ENCODE measurements at regions not wholly inside any gene's neighbourhood (a gene's known extent, or its start where the extent isn't known, plus 50 kb on each side); places are given as distances from the start of the nearest gene placed in this dataset.

- H3F3A ChIP-seq (ENCODE audit: insufficient read depth, low read length): no peaks in the 10 kb centered on the region
Measured at GRCh38 chr15:52872036-52872818, 82.1 kb upstream of the ONECUT1 start.

GRCh38 chr15:52870015-52870414, 79.9 kb upstream of the ONECUT1 start:
- no peaks in the 10 kb centered on the region for H3K36me3 ChIP-seq (ENCODE audit: insufficient read depth, low read length)
- no peak overlapping the region for H3K9ac ChIP-seq (ENCODE audit: low read length)
- no peaks in the 10 kb centered on the region for H3K9me2 ChIP-seq (ENCODE audit: low read depth, low read length)
- H3K4me3 ChIP-seq (ENCODE audit: low read depth, low read length, poor library complexity, severe bottlenecking): no peak overlapping the region
- H3K79me2 ChIP-seq (ENCODE audit: insufficient read depth, low read length): no peaks in the 10 kb centered on the region
- H3F3A ChIP-seq (ENCODE audit: insufficient read depth, low read length): no peaks in the 10 kb centered on the region
- peaks cover 5% of the 10 kb centered on the region; the same call in 1 of the 2 replicates for H3K27me3 ChIP-seq (ENCODE audit: insufficient read depth, low read length)
- no peak for TF ChIP-seq CTCF (IDR thresholded peaks at IDR 0.05; ENCODE audit: low read length)
- no peak for TF ChIP-seq EZH2 (IDR thresholded peaks at IDR 0.05; ENCODE audit: borderline replicate concordance, low read length)
- no peaks in the 10 kb centered on the region for H4K20me1 ChIP-seq (ENCODE audit: insufficient read depth, low read length)
- H2AFZ ChIP-seq (ENCODE audit: low read length): no peak overlapping the region
- H3K4me1 ChIP-seq (ENCODE audit: insufficient read depth, low read length, severe bottlenecking): no peaks in the 10 kb centered on the region
- no peaks in the 10 kb centered on the region for H3K9me3 ChIP-seq (ENCODE audit: low read length)
- H3K4me2 ChIP-seq (ENCODE audit: low read length): no peak overlapping the region
- no peak overlapping the region for H3K27ac ChIP-seq (ENCODE audit: low read depth, low read length, poor library complexity, severe bottlenecking)

More at GRCh38 chr15:52872036-52872818, 82.1 kb upstream of the ONECUT1 start:
- H3K4me1 ChIP-seq (ENCODE audit: insufficient read depth, low read length, severe bottlenecking): no peaks in the 10 kb centered on the region
- no peaks in the 10 kb centered on the region for H3K9me3 ChIP-seq (ENCODE audit: low read length)
- no peaks in the 10 kb centered on the region for H4K20me1 ChIP-seq (ENCODE audit: insufficient read depth, low read length)
- H3K79me2 ChIP-seq (ENCODE audit: insufficient read depth, low read length): no peaks in the 10 kb centered on the region
- H3K9ac ChIP-seq (ENCODE audit: low read length): no peak overlapping the region
- H2AFZ ChIP-seq (ENCODE audit: low read length): no peak overlapping the region
- no peak overlapping the region for H3K4me3 ChIP-seq (ENCODE audit: low read depth, low read length, poor library complexity, severe bottlenecking)
- H3K27ac ChIP-seq (ENCODE audit: low read depth, low read length, poor library complexity, severe bottlenecking): no peak overlapping the region
- no peaks in the 10 kb centered on the region for H3K9me2 ChIP-seq (ENCODE audit: low read depth, low read length)
- TF ChIP-seq EZH2 (IDR thresholded peaks at IDR 0.05; ENCODE audit: borderline replicate concordance, low read length) (no peak), CTCF (IDR thresholded peaks at IDR 0.05; ENCODE audit: low read length) (no peak)
- H3K27me3 ChIP-seq (ENCODE audit: insufficient read depth, low read length): peaks cover 5% of the 10 kb centered on the region; the same call in 1 of the 2 replicates
- H3K4me2 ChIP-seq (ENCODE audit: low read length): no peak overlapping the region
- H3K36me3 ChIP-seq (ENCODE audit: insufficient read depth, low read length): no peaks in the 10 kb centered on the region

- no peak for TF ChIP-seq CTCF (IDR thresholded peaks at IDR 0.05; ENCODE audit: low read length)
- H3K9me2 ChIP-seq (ENCODE audit: low read depth, low read length): no peaks in the 10 kb centered on the region
- no peak overlapping the region for H2AFZ ChIP-seq (ENCODE audit: low read length)
- H3F3A ChIP-seq (ENCODE audit: insufficient read depth, low read length): no peaks in the 10 kb centered on the region
- H3K4me2 ChIP-seq (ENCODE audit: low read length): no peak overlapping the region
- no peaks in the 10 kb centered on the region for H4K20me1 ChIP-seq (ENCODE audit: insufficient read depth, low read length)
- no peaks in the 10 kb centered on the region for H3K4me1 ChIP-seq (ENCODE audit: insufficient read depth, low read length, severe bottlenecking)
- peaks cover 4% of the 10 kb centered on the region; the same call in 1 of the 2 replicates for H3K27me3 ChIP-seq (ENCODE audit: insufficient read depth, low read length)
- no peaks in the 10 kb centered on the region for H3K36me3 ChIP-seq (ENCODE audit: insufficient read depth, low read length)
- no peak overlapping the region for H3K9ac ChIP-seq (ENCODE audit: low read length)
- no peaks in the 10 kb centered on the region for H3K79me2 ChIP-seq (ENCODE audit: insufficient read depth, low read length)
- no peak overlapping the region for H3K4me3 ChIP-seq (ENCODE audit: low read depth, low read length, poor library complexity, severe bottlenecking)
- H3K27ac ChIP-seq (ENCODE audit: low read depth, low read length, poor library complexity, severe bottlenecking): no peak overlapping the region
- no peaks in the 10 kb centered on the region for H3K9me3 ChIP-seq (ENCODE audit: low read length)
Measured at GRCh38 chr15:52866698-52867097, 76.6 kb upstream of the ONECUT1 start.

All from OCI-LY1 (cell line).